ENCODE measurements at regions not wholly inside any gene's neighbourhood (a gene's known extent, or its start where the extent isn't known, plus 50 kb on each side); places are given as distances from the start of the nearest gene placed in this dataset.
"Not testable (repeated sequence)": the region's sequence is repeated elsewhere in the genome, so short reads cannot be mapped to it uniquely, and the experiment has no call there.

- DNase-seq = no peak
These were observed 862.7 kb downstream of the NCAM2 start for GRCh38 chr21:21860888-21861287.

- DNase-seq = no peak
These were observed 866.2 kb downstream of the NCAM2 start for GRCh38 chr21:21864321-21864840.

GRCh38 chr21:21897275-21897883 is 899.2 kb downstream of the NCAM2 start:
- no peak for DNase-seq

GRCh38 chr21:21898801-21899200 is 900.6 kb downstream of the NCAM2 start:
- DNase-seq = no peak

- not testable (repeated sequence) for DNase-seq
These were observed 904.2 kb downstream of the NCAM2 start for GRCh38 chr21:21902416-21902815.

- no peak for DNase-seq
These were observed 909.1 kb downstream of the NCAM2 start for GRCh38 chr21:21907271-21907670.

GRCh38 chr21:21915816-21916215 is 917.6 kb downstream of the NCAM2 start:
- no peak for DNase-seq

GRCh38 chr21:21921410-21922232 is 923.4 kb downstream of the NCAM2 start:
- no peak for DNase-seq

- no peak for DNase-seq
These were observed 931.0 kb downstream of the NCAM2 start for GRCh38 chr21:21929226-21929625.

GRCh38 chr21:21929789-21930188 is 931.6 kb downstream of the NCAM2 start:
- no peak for DNase-seq

GRCh38 chr21:21952566-21952965 is 954.4 kb downstream of the NCAM2 start:
- DNase-seq = no peak

- no peak for DNase-seq
These were observed 957.0 kb downstream of the NCAM2 start for GRCh38 chr21:21955204-21955603.

- DNase-seq = no peak
These were observed 959.3 kb downstream of the NCAM2 start for GRCh38 chr21:21957490-21957889.

GRCh38 chr21:21963911-21964310 is 965.7 kb downstream of the NCAM2 start:
- no peak for DNase-seq

GRCh38 chr21:21968810-21969209 is 970.6 kb downstream of the NCAM2 start:
- no peak for DNase-seq

- no peak for DNase-seq
These were observed 971.0 kb downstream of the NCAM2 start for GRCh38 chr21:21969211-21969610.

- no peak for DNase-seq
These were observed 973.2 kb downstream of the NCAM2 start for GRCh38 chr21:21971384-21971783.

GRCh38 chr21:21973806-21974205 is 975.6 kb downstream of the NCAM2 start:
- DNase-seq = no peak

- DNase-seq = no peak
These were observed 998.7 kb downstream of the NCAM2 start for GRCh38 chr21:21996891-21997290.

GRCh38 chr21:21997390-21998333 is 999.5 kb downstream of the NCAM2 start:
- DNase-seq = no peak

GRCh38 chr21:22019766-22020165 is 1021.6 kb downstream of the NCAM2 start:
- DNase-seq = no peak

- DNase-seq = no peak
These were observed 1022.0 kb downstream of the NCAM2 start for GRCh38 chr21:22020221-22020620.

GRCh38 chr21:22023896-22024295 is 1025.7 kb downstream of the NCAM2 start:
- not testable (repeated sequence) for DNase-seq

All from NCI-H2107 (cell line).